ENCODE measurements at regions not wholly inside any gene's neighbourhood (a gene's known extent, or its start where the extent isn't known, plus 50 kb on each side); places are given as distances from the start of the nearest gene placed in this dataset.

GRCh38 chr6:1130709-1131108 lies 181.2 kb upstream of the FOXQ1 start:
- no peak overlapping the region for H3K4me3 ChIP-seq (ENCODE audit: low read depth, low read length)
- TF ChIP-seq, protein P1, sequence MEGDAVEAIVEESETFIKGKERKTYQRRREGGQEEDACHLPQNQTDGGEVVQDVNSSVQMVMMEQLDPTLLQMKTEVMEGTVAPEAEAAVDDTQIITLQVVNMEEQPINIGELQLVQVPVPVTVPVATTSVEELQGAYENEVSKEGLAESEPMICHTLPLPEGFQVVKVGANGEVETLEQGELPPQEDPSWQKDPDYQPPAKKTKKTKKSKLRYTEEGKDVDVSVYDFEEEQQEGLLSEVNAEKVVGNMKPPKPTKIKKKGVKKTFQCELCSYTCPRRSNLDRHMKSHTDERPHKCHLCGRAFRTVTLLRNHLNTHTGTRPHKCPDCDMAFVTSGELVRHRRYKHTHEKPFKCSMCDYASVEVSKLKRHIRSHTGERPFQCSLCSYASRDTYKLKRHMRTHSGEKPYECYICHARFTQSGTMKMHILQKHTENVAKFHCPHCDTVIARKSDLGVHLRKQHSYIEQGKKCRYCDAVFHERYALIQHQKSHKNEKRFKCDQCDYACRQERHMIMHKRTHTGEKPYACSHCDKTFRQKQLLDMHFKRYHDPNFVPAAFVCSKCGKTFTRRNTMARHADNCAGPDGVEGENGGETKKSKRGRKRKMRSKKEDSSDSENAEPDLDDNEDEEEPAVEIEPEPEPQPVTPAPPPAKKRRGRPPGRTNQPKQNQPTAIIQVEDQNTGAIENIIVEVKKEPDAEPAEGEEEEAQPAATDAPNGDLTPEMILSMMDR (IDR thresholded peaks at IDR 0.05; ENCODE audit: insufficient read depth, low read depth, low read length, missing control alignments), result no peak
- DNase-seq (ENCODE audit: low read depth), result no peak

- TF ChIP-seq, protein P1 (IDR thresholded peaks at IDR 0.05; ENCODE audit: insufficient read depth, low read depth, low read length, missing control alignments), result no peak
- DNase-seq (ENCODE audit: low read depth), result no peak
- no peak overlapping the region for H3K4me3 ChIP-seq (ENCODE audit: low read depth, low read length)
Observed at GRCh38 chr6:1129131-1129530, 182.8 kb upstream of the FOXQ1 start.

- H3K4me3 ChIP-seq (ENCODE audit: low read depth, low read length), result no peak overlapping the region
Observed at GRCh38 chr6:1127597-1128288, 184.2 kb upstream of the FOXQ1 start.

DNA sequence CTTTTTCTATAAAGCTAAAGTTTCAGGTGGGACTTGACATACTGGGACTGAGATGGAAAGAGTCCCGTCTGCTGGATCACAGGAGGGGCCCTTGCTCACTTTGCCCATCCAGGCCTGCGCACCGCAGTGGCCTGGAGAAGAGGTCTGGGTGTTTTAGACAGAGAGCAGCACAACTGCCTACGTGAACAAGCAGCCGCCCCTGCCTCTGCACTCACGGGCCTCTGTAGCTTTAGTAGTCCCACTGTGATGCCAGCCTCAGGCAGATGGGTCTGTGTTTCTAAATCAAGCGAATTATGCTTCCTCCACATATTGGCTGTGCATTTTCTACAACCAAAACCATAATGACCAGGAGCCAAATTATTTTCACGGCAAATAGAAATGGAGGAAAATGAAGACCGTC lies 184.8 kb upstream of the FOXQ1 start:
- H3K4me3 ChIP-seq (ENCODE audit: low read depth, low read length), result no peak overlapping the region
- no peak for DNase-seq (ENCODE audit: low read depth)
- TF ChIP-seq, protein P1 (IDR thresholded peaks at IDR 0.05; ENCODE audit: insufficient read depth, low read depth, low read length, missing control alignments), result no peak

More at GRCh38 chr6:1127597-1128288, 184.2 kb upstream of the FOXQ1 start:
- TF ChIP-seq, protein P1 (IDR thresholded peaks at IDR 0.05; ENCODE audit: insufficient read depth, low read depth, low read length, missing control alignments), result no peak
- DNase-seq (ENCODE audit: low read depth), result no peak

DNA sequence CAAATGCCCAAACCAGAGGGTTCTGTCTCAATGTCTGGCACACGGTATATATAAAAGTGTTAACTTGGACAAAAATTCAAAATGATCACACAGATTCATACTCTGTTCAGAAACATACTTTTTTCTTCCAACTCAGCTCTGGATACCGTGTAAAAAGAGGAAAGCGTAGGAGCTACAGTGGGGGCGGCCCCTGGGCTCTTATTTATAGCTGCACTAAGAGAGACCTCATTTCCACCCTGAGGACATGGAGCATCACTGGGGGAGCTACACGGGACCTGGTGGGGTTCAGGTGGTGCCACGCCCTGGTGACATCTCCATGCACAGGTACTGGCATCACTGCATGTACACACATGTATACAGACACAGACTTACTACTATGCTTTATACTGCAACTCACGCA lies 185.9 kb upstream of the FOXQ1 start:
- DNase-seq (ENCODE audit: low read depth), result no peak

DNA sequence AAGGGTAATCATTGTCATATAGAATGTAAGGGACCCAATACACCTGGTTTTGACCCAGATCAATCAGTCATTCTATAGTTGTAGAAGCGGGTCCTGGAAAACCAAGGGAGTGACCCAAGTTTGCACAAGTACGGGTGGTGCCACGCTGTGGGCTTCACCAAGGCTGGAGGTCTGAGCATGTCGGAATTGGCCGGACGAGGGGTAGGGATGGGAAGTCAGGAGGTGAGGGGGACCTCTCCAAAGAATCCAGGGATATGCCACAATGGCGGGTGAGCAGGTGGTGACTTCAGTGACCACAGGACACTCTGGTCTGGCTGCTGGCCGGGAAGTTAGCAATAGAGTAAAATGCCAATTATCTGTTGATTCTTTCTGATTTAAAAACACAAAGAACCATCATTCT lies 186.6 kb upstream of the FOXQ1 start:
- H3K4me3 ChIP-seq (ENCODE audit: low read depth, low read length), result no peak overlapping the region
- TF ChIP-seq, protein P1 (IDR thresholded peaks at IDR 0.05; ENCODE audit: insufficient read depth, low read depth, low read length, missing control alignments), result no peak
- no peak for DNase-seq (ENCODE audit: low read depth)

More for the DNA sequence above, 185.9 kb upstream of the FOXQ1 start:
- TF ChIP-seq, protein P1 (IDR thresholded peaks at IDR 0.05; ENCODE audit: insufficient read depth, low read depth, low read length, missing control alignments), result no peak
- no peak overlapping the region for H3K4me3 ChIP-seq (ENCODE audit: low read depth, low read length)

- DNase-seq (ENCODE audit: low read depth), result no peak
- H3K4me3 ChIP-seq (ENCODE audit: low read depth, low read length), result no peak overlapping the region
- TF ChIP-seq, protein P1 (IDR thresholded peaks at IDR 0.05; ENCODE audit: insufficient read depth, low read depth, low read length, missing control alignments), result no peak
Observed at GRCh38 chr6:1124885-1125284, 187.0 kb upstream of the FOXQ1 start.
